Mesenchymal stem cell (in vitro differentiated cells and primary cell): ENCODE measurements at regions not wholly inside any gene's neighbourhood (a gene's known extent, or its start where the extent isn't known, plus 50 kb on each side); places are given as distances from the start of the nearest gene placed in this dataset.

ENCODE experiments used
- DNase-seq: peaks from one replicate; pipeline ENCODE4 v3.0.0-alpha.2; 2013
- H2AFZ ChIP-seq: one replicate; pipeline ENCODE4 v1.6.1; 2013; ENCODE audit warnings: low read depth, mild to moderate bottlenecking, control low read depth, inconsistent platforms, low read length, moderate library complexity
- H2AK5ac ChIP-seq: 2 replicates; pipeline ENCODE4 v1.6.1; 2013; ENCODE audit warnings: low read length, moderate library complexity, mild to moderate bottlenecking, inconsistent platforms; ENCODE audit not compliant: severe bottlenecking
- H2BK120ac ChIP-seq: one replicate; pipeline ENCODE4 v1.6.1; 2013; ENCODE audit warnings: low read depth, mild to moderate bottlenecking, inconsistent platforms, low read length, moderate library complexity
- H2BK12ac ChIP-seq, 2 experiments: one replicate each; pipeline ENCODE4 v1.6.1; 2013; ENCODE audit warnings: inconsistent platforms in 2 of 2, low read length in 2 of 2, mild to moderate bottlenecking in 2 of 2, moderate library complexity in 2 of 2, control low read depth in 1 of 2
- H2BK15ac ChIP-seq: one replicate; pipeline ENCODE4 v1.6.1; 2013; ENCODE audit warnings: mild to moderate bottlenecking, low read depth, inconsistent platforms; ENCODE audit not compliant: poor library complexity, severe bottlenecking
- H2BK5ac ChIP-seq: 2 replicates; pipeline ENCODE4 v1.6.1; 2013; ENCODE audit warnings: low read depth, mild to moderate bottlenecking, low read length, control low read depth, inconsistent platforms; ENCODE audit not compliant: poor library complexity, severe bottlenecking
- H3K14ac ChIP-seq, 2 experiments: one replicate each; pipeline ENCODE4 v1.6.1; 2013; ENCODE audit warnings: inconsistent platforms in 2 of 2, low read length in 2 of 2, control low read depth in 1 of 2, mild to moderate bottlenecking in 1 of 2, moderate library complexity in 1 of 2
- H3K18ac ChIP-seq, 2 experiments: one replicate each; pipeline ENCODE4 v1.6.1; 2013; ENCODE audit warnings: inconsistent platforms in 2 of 2, low read length in 2 of 2, control low read depth in 1 of 2, low read depth in 1 of 2, mild to moderate bottlenecking in 1 of 2
- H3K23ac ChIP-seq, 2 experiments: one replicate each; pipeline ENCODE4 v1.6.1; 2013; ENCODE audit warnings: inconsistent platforms in 2 of 2, low read length in 2 of 2, mild to moderate bottlenecking in 2 of 2, moderate library complexity in 2 of 2, control low read depth in 1 of 2
- H3K27ac ChIP-seq: 2 replicates; pipeline ENCODE4 v1.5.1; 2013; ENCODE audit warnings: mild to moderate bottlenecking, moderate library complexity, low read length, control low read depth, inconsistent platforms; ENCODE audit not compliant: poor library complexity, severe bottlenecking
- H3K27me3 ChIP-seq, 2 experiments: 2 replicates each; pipeline versions ENCODE4 v1.6.1 to v1.7.0; 2013; ENCODE audit warnings: low read length in 2 of 2, mild to moderate bottlenecking in 2 of 2, moderate library complexity in 2 of 2, control low read depth in 1 of 2, inconsistent platforms in 1 of 2; ENCODE audit not compliant: control insufficient read depth in 1 of 2, insufficient read depth in 1 of 2
- H3K36me3 ChIP-seq, 2 experiments: 2 replicates each; pipeline versions ENCODE4 v1.6.1 to v1.7.0; 2013; ENCODE audit warnings: low read length in 2 of 2, control low read depth in 1 of 2, inconsistent platforms in 1 of 2, low read depth in 1 of 2, mild to moderate bottlenecking in 1 of 2; ENCODE audit not compliant: insufficient read depth in 2 of 2, control insufficient read depth in 1 of 2
- H3K4ac ChIP-seq, 2 experiments: one replicate each; pipeline ENCODE4 v1.6.1; 2013; ENCODE audit warnings: inconsistent platforms in 2 of 2, low read length in 2 of 2, mild to moderate bottlenecking in 2 of 2, moderate library complexity in 2 of 2, control low read depth in 1 of 2, low read depth in 1 of 2
- H3K4me1 ChIP-seq: 2 replicates; pipeline ENCODE4 v1.6.1; 2013; ENCODE audit warnings: low read depth, low read length, control low read depth; ENCODE audit not compliant: control insufficient read depth, insufficient read depth
- H3K4me2 ChIP-seq: 2 replicates; pipeline ENCODE4 v1.6.1; 2013; ENCODE audit warnings: low read length, mild to moderate bottlenecking, inconsistent platforms; ENCODE audit not compliant: poor library complexity, severe bottlenecking
- H3K4me3 ChIP-seq, 2 experiments: 2 replicates each; pipeline versions ENCODE4 v1.5.1 to v1.7.0; 2013; ENCODE audit warnings: low read length in 2 of 2, mild to moderate bottlenecking in 2 of 2, control low read depth in 1 of 2, low read depth in 1 of 2; ENCODE audit not compliant: insufficient read depth in 1 of 2
- H3K79me1 ChIP-seq: replicated peaks from 2 replicates; pipeline ENCODE4 v1.6.1; 2013; ENCODE audit warnings: mild to moderate bottlenecking, control low read depth, low read length, inconsistent platforms; ENCODE audit not compliant: poor library complexity, severe bottlenecking
- H3K9ac ChIP-seq: 2 replicates; pipeline ENCODE4 v1.7.0; 2013; ENCODE audit warnings: mild to moderate bottlenecking, low read length, moderate library complexity
- H3K9me3 ChIP-seq: 2 replicates; pipeline ENCODE4 v1.7.0; 2013; ENCODE audit warnings: mild to moderate bottlenecking, low read length; ENCODE audit not compliant: control insufficient read depth
- H4K8ac ChIP-seq: one replicate; pipeline ENCODE4 v1.6.1; 2013; ENCODE audit warnings: inconsistent platforms, mild to moderate bottlenecking, low read length, moderate library complexity
- H4K91ac ChIP-seq: one replicate; pipeline ENCODE4 v1.6.1; 2013; ENCODE audit warnings: mild to moderate bottlenecking, low read length, inconsistent platforms
- WGBS: methylation state at CpG from one replicate; pipeline ENCODE4 v1.1.7; 2013; ENCODE audit warnings: mixed read lengths; 5-methylcytosine and 5-hydroxymethylcytosine counted together

DNA sequence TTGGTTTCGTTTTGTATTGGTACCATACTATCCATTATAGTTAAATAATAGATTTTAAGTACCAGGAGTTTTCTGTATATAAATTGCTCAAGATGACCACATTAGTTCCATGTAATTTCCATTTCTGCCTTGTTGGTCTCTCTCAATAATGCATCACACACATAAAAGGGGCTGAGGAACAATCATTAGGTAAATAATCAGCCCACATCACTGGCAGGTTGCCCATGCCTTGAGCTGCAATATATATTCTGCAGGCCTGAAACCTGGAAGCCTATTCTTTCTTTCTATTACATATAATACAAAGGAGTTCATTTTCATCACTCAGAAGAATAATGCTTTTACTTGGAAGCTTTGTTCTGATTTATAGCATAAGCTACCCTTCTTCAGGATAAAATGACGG is 616.1 kb upstream of the PKDCC start:
- no peak overlapping the region for H3K4me3 ChIP-seq
- no peak overlapping the region for H3K27ac ChIP-seq
- no peak overlapping the region for H2AK5ac ChIP-seq
- H2BK120ac ChIP-seq, result no peak overlapping the region
- H3K9ac ChIP-seq, result no peak overlapping the region
- no peak overlapping the region for H4K91ac ChIP-seq
- no peaks in the 10 kb centered on the region for H3K79me1 ChIP-seq
- H3K4ac ChIP-seq, result no peak overlapping the region
- no peaks in the 10 kb centered on the region for H3K4me1 ChIP-seq
- no peaks in the 10 kb centered on the region for H3K36me3 ChIP-seq
- no peak overlapping the region for H2BK12ac ChIP-seq
- DNase-seq, result no peak
- H3K4me2 ChIP-seq, result no peak overlapping the region
- no peak overlapping the region for H2BK5ac ChIP-seq
- no peak overlapping the region for H2BK15ac ChIP-seq
- H3K9me3 ChIP-seq, result peaks cover 5% of the 10 kb centered on the region
- no CpG with 5 or more reads among the region's 2 CpGs for WGBS
- no peaks in the 10 kb centered on the region for H3K27me3 ChIP-seq
- H3K23ac ChIP-seq, result no peak overlapping the region
- H4K8ac ChIP-seq, result no peak overlapping the region
- H2AFZ ChIP-seq, result no peak overlapping the region
- no peak overlapping the region for H3K18ac ChIP-seq
- H3K14ac ChIP-seq, result no peak overlapping the region

DNA sequence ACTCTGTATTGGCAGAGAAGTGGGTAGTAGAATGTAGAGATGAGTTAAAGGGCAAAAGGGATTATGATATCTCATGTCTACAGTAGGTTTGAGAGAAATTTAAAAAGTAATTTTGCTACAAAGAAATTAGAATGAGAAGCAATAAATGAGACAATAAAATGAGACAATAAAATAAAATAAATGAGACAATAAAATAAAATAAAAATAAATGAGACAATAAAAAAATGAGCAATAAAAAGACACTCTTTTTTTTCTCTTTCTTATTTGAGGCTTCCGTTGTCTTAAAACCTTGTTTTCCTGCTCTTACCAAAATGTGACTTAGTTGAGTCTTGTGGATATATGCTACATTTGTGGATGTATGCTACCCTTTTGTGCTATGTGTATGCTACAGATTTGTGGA is 615.4 kb upstream of the PKDCC start:
- H3K4me1 ChIP-seq, result no peaks in the 10 kb centered on the region
- 100% methylated on average over 1 of the region's 1 CpG for WGBS

DNA sequence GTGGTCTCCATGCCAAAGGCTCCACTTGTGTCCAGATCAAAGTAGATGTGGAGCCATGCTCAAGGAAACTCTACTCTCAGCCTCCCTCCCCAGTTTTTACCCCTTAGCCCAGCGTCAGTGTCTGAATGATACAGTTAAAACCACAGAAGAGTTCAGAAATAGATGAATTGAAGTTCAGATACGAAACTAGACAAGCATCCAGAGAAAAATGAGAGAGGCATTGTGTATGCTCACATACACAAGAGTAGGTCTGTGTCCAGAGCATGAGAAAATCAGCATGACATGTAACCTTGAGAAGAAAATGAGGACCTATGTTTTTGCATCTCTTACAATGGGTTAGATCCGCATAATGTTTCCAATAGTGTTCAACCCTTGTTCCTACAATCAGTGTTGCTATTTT is 612.8 kb upstream of the PKDCC start:
- Histone ChIP-seq H3K9ac (no peak overlapping the region), H3K27me3 (no peaks in the 10 kb centered on the region), H2BK15ac (no peak overlapping the region), H4K91ac (no peak overlapping the region), H3K14ac (no peak overlapping the region), H4K8ac (no peak overlapping the region), H2BK5ac (no peak overlapping the region), H3K18ac (no peak overlapping the region), H3K4me2 (no peak overlapping the region), H3K9me3 (peaks cover 17% of the 10 kb centered on the region), H3K27ac (no peak overlapping the region), H3K4me3 (no peak overlapping the region), H3K36me3 (no peaks in the 10 kb centered on the region), H2AK5ac (no peak overlapping the region), H2BK120ac (no peak overlapping the region), H3K23ac (no peak overlapping the region), H2AFZ (no peak overlapping the region), H3K79me1 (no peaks in the 10 kb centered on the region), H3K4ac (no peak overlapping the region), H3K4me1 (no peaks in the 10 kb centered on the region), H2BK12ac (no peak overlapping the region)
- DNase-seq, result no peak
- 71% methylated on average over 3 of the region's 3 CpGs for WGBS

More for the DNA sequence above, 615.4 kb upstream of the PKDCC start:
- Histone ChIP-seq H2BK12ac (no peak overlapping the region), H3K79me1 (no peaks in the 10 kb centered on the region), H4K91ac (no peak overlapping the region), H2BK15ac (no peak overlapping the region), H3K9ac (no peak overlapping the region), H3K4me2 (no peak overlapping the region), H2BK120ac (no peak overlapping the region), H3K4me3 (no peak overlapping the region), H3K27ac (no peak overlapping the region), H3K23ac (no peak overlapping the region), H2BK5ac (no peak overlapping the region), H3K18ac (no peak overlapping the region), H3K4ac (no peak overlapping the region), H3K9me3 (peaks cover 11% of the 10 kb centered on the region), H3K27me3 (no peaks in the 10 kb centered on the region), H2AFZ (no peak overlapping the region), H3K36me3 (no peaks in the 10 kb centered on the region), H4K8ac (no peak overlapping the region), H3K14ac (no peak overlapping the region), H2AK5ac (no peak overlapping the region)
- DNase-seq, result no peak

DNA sequence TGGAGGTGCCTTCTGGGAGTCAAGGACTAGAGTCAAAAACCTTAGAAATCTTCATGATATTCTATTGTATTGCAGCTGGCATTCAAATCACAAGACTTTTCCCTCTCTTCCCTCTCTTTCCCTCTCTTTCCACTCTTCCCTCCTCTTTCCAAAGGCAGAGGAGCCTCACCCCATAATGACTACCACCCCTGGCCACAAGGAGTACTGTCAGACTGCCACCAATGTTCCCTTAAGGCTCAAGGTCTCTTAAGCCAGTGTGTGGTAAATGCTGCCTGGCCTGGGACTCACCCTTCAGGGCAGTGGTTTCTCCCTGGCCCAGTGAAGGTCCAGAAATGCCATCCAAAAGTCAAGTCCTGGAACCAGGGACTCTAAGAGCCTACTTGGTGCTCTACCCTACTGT is 605.9 kb upstream of the PKDCC start:
- Histone ChIP-seq H2AFZ (no peak overlapping the region), H3K79me1 (no peaks in the 10 kb centered on the region), H3K23ac (no peak overlapping the region), H3K36me3 (no peaks in the 10 kb centered on the region), H3K4me2 (no peak overlapping the region), H2AK5ac (no peak overlapping the region), H4K91ac (no peak overlapping the region), H3K4ac (no peak overlapping the region), H3K18ac (no peak overlapping the region), H3K9ac (no peak overlapping the region), H3K4me1 (no peaks in the 10 kb centered on the region), H2BK5ac (no peak overlapping the region), H2BK120ac (no peak overlapping the region), H3K4me3 (no peak overlapping the region), H3K27me3 (no peaks in the 10 kb centered on the region), H2BK12ac (no peak overlapping the region), H3K14ac (no peak overlapping the region), H3K27ac (no peak overlapping the region), H3K9me3 (peaks cover 19% of the 10 kb centered on the region), H4K8ac (no peak overlapping the region), H2BK15ac (no peak overlapping the region)
- DNase-seq, result no peak
